ELR (cell line): ENCODE measurements at regions not wholly inside any gene's neighbourhood (a gene's known extent, or its start where the extent isn't known, plus 50 kb on each side); places are given as distances from the start of the nearest gene placed in this dataset.

ENCODE experiments used
- DNase-seq: peaks from one replicate; pipeline ENCODE4 v3.0.0-alpha.2; 2015; ENCODE audit warnings: low read depth

DNA sequence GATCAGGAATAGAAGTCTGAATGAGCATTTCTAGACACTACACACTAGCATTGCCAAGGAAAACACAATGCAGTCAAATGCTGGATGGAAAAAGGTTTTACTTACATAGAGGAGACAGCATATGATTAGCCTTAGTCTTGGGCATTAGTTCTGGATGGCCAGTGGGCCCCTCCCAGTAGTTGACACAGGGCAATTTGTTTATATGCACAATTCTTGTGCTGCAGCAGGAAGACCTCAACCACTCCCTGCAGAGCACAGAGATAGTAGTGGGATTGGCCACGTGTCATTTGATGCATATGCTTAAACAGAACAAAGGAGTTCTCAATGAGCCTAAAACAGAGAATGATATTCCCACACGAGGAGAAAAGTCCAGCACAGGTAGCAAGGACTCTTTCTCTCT, 1496.2 kb upstream of the CDH6 start:
- no peak for DNase-seq

DNA sequence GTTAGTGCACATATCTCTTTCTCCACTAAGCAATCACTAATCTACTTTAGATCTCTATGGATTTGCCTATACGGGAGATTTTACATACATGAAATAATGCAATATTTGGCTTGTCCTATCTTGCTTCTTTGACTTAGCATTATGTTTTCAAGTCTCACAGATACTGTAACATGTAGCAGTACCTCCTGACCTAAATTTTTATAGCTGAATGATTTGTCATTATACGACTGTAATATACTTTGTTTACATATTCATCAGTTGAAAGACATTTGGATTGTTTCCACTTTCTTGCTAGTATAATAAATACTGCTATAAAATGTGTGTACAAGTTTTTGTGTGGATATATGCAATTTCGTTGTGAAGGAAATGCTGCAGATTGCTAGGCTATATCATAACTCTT, 1520.8 kb upstream of the CDH6 start:
- DNase-seq: no peak

DNA sequence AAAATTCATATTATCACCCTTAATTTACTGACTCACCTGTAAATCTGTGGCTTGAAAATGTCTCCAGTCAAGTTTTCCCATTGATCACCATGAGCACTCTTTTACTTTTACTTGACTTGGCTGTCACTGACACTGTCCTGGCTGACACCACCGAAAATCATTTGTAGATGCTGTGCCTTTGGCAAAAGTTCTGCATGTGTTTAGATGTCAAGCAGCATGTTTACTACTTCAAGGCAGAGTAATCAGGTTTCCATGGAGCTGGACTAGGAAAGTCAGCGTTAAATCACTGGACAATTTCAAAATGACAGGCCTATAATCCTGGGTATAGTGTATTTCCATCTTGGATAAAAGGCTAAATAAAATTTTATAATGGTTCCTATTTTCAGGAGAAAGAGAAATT, 1530.6 kb upstream of the CDH6 start:
- no peak for DNase-seq

DNA sequence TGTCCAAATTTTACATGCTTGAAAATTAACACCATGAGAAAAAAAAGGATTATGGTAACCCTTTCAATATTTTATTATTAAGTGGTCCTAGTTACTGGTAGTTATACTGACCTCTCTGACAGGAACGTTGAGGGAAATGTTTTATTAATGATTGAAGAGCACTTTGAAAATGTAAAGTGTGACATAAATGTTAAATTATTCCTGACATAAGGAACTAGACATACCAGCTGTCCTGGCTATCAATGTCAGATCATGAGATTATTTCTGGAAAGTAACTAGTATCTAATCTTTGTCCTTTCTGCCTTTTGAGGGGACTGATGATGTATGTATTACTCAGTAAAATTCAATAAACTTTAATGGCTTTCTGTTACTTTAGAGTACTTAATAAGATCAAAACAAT, 1538.5 kb upstream of the CDH6 start:
- DNase-seq: no peak

DNA sequence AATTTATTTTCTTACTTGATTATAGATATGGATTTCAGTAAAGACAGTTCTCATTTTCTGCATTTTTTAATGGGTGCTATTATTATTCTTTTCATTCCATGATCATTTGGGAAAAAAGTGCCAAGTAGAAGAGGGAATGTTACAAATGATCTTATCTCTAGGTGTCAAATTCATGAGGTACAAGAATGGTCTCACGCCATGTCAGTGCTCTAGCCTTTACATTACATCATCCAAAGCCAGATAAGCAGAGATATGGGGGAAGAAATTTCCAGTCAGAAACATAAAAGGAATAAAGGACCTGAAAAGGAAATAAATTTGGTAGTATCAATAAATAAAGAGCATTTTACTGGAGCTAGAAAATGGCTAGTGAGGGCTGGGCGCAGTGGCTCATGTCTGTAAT, 1544.2 kb upstream of the CDH6 start:
- DNase-seq: no peak

DNA sequence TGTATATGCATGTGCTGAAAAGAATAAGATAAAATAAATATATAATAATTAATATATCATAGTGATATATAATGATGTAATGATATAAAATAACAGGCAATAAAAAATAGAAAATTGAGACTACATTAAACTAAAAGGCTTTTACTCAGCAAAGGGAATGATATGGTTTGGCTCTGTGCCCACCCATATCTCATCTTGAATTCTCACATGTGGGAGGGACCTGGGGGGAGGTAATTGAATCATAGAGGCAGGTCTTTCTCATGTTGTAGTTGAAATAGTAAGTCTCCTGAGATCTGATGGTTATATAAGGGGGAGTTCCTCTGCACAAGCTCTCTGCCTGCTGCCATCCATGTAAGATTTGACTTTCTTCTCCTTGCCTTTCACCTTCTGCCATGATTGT, 1550.9 kb upstream of the CDH6 start:
- DNase-seq: no peak

DNA sequence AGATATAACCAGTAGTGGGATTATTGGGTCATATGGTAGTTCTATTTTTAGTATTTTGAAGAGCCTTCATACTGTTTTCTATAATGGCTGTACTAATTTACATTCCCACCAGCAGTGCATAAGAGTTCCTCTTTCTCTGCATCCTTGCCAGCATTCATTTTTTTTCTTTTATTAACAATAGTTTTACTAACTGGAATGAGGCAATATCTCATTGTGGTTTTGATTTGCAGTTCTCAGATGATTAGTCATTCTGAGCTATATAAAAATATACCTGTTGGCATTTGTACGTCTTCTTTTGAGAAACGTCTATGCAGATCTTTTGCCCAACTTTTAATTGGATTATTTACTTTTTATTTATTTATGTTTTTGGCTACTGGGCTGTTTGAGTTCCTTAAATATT, 1579.3 kb upstream of the CDH6 start:
- DNase-seq: no peak

DNA sequence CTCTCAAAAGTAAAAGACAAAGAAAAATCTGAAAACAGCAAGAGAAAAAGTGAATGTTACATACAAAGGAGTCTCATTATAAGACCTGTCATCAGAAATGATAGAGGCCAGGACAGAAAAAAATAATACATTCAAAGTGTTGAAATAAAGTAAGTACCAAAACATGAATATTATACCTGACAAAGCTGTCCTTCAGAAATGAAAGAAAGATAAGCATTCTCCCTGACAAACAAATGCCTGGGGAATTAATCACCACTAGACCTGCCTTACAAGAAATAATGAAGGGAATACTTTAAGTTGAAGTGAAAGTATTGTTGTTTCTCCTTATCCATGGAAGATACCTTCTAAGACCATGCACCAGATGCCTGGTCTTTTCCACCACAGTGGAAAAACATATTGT, 1605.2 kb upstream of the CDH6 start:
- no peak for DNase-seq

DNA sequence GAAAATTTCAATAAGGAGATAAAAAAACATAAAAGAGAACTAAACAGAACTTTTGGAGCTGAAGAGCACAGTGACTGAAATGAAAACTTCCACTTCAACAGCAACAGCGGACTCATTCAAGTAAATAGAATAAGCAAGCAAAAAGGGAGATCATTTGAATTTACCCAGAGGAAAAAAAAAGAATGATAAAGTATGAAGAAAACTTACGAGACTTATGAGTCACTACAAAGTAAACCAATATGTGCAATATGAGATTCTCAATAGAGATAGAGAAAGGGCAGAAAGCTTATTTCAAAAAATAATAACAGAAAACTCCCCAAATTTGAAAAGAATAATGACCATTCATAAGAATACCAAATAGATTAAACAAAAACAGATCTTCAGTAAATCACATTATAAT, 1605.7 kb upstream of the CDH6 start:
- DNase-seq: no peak

DNA sequence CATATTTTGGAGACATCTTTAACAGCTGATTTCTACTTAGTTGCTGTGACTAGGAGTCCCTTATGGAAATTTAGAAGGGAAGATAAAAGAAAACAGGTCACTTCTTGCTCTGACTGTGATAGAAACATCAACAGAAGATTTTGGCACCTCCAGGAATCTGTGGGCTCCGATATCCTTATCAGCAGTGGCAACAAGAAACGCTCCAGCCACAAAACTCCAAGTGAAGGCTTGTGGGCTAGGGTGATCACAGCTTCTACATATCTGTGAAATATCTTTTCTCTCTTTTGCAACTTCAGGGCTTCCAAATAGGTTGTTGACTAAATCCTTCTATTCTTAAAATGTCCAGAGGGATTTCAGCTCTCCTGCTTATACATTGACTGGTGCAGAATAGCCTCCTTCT, 1625.5 kb upstream of the CDH6 start:
- DNase-seq: no peak

DNA sequence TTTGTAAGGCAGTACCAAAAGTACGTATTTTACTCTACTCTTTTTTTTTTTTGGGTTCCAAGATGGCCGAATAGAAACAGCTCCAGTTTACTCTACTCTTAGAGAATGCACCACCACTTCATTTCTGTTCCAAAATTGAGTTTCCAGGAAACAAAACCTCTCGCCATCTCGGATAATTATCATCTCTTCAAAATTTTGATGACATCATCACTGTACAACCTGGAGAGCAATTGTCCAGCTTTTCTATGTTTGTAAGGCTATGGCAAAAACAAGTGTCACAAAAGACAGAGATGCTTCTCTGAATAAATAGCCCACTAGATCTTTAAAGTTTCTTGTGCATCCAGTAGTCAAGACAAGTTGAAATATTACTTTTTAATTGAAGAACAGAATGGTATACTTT, 1631.9 kb upstream of the CDH6 start:
- no peak for DNase-seq

DNA sequence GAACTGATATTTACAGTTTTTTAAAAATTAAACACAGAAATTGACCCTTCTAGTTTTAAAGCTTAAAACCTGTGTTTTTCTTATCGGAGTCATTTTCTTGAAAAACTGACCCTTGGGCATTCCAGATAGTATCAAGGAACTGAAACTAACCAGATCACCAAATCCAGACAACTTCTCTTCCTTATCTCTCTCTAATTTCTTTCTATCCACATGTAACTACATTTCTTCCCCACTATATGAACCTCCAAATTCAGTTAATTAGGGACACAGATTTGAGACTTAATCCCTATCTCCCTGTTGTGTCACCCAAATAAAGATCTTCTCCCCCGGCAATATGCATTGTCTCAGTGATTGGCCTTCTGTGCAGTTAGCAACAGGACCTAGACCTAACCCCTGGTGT, 1643.0 kb upstream of the CDH6 start:
- no peak for DNase-seq

DNA sequence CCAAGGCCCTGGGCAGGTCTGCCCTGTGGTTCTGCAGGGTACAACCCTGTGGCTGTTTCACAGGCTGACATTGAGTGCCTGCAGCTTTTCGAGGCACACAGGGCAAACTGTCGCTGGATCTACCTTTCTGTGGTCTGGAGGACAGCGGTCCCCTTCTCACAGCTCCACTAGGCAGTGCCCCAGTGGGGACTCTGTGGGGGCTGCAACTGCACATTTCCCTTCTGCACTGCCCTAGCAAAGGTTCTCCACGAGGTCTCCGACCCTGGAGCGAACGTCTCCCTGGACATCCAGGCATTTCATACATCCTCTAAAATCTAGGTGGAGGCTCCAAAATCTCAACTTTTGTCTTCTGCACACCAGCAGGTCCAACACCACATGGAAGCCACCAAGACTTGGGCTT, 1645.2 kb upstream of the CDH6 start:
- no peak for DNase-seq

DNA sequence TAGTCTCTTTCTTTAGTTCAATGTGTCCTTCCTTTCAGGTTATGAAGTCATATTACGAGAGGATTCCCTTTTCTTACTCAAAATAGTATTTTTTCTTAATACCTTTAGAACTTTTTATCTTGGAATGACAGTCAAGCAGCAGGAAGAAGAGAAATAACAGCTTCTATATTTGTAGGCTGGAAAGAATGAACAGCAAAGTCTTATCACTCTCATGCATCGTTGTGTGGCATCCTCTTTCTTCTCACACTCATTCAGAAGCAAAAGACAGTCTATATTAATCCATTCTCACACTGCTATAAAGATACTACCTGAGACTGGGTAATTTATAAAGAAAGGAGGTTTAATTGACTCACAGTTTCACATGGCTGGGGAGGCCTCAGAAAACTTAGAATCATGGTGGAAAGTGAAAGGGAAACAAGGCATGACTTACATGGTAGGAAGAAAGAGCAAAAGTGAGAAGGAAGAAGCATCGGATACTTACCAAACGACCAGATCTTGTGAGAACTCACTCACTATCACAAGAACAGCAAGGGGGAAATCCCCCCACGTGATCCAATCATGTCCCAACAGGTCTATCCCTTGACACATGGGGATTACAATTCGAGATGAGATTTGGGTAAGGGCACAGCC, 1646.1 kb upstream of the CDH6 start:
- DNase-seq: no peak

DNA sequence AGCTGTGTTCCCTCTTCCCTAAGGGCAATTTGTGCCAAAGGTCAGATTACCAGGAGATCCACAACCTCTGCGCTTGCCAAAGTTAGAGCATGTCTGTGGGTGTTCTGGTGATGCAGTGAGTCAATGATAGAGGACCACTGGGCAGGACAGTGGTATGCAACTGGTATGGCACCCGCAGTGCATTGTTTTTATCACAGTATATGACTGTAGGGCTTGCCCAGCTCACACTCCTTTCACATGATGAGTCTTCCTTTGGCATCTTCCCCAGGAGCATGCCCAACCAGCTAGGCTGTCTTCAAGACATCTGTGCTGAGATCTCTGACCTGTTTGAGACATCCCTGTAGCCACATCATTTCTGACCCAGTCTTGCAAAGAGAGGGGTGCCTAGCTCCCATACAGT, 1650.0 kb upstream of the CDH6 start:
- no peak for DNase-seq

DNA sequence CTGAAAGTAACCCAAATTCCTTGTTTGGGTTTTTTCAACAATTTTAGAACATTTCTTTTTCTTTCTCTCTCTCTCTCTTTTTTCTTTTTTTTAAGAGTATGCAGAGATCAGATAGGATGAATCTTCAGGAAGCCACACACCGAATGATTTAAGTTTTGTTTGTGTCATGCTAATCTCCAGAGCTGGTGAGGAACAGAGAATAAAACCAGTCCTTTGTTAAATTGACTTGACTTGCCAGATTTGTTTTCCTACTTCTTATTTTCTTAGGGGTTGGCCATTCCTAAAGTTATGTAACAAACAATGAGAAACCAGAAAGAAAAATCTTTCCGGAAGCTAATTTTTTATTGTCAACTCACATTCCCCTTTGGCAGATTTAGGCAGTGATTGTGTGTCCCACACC, 1669.3 kb upstream of the CDH6 start:
- no peak for DNase-seq

DNA sequence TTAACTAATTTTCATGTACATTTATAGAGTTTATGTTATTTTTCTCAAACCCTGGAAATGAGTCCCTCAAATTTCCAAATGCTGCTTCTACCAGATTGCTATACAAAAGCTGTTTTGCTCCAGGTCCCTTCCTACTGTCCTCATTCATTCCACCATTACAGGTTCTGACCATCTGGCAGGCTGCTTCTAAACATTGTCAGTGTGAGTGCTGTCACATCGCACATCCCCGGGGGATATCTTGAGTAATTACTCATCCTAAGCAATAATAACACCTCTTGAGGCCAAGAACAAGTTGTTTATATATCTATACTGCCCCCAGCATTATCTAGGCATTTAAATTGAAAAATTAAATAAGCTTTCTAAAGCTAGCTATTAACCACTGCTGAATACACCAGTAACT, 1675.3 kb upstream of the CDH6 start:
- no peak for DNase-seq

DNA sequence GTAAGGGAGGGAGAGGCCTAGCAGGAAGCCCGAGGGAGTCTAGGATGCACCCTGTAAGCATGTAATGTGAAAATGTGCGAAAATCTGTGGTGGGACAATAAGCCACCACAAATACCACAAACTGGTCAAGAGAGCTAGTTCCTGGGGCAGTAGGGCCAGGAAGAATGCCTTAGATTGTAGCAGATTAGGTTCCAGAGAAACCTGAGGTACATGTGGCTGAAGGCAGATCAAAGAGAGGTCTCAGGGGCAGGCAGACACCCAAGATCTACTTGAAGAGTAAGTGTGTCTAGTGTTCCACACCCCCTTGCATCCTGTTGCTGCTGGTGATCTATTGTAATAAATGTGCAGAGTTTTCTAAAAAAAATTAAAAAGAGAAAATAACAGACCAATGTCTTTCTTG, 1677.3 kb upstream of the CDH6 start:
- DNase-seq: no peak

DNA sequence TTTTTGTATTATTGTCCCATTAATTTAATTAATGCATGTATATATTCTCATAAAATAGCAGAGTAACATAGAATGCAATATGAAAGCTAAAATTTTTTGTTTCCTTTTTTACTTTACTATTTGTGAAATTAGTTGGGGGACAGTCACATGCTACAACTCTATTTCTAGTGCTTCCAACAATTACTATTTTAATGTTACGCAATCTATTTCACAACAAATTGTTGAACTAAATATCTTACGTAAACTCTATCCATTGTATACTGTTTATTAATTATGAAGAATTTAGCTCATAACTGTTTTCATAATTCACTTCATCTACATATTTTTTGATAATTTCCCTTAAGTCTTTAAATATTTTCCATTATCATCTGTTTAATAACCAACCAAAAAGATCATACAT, 1685.4 kb upstream of the CDH6 start:
- no peak for DNase-seq

DNA sequence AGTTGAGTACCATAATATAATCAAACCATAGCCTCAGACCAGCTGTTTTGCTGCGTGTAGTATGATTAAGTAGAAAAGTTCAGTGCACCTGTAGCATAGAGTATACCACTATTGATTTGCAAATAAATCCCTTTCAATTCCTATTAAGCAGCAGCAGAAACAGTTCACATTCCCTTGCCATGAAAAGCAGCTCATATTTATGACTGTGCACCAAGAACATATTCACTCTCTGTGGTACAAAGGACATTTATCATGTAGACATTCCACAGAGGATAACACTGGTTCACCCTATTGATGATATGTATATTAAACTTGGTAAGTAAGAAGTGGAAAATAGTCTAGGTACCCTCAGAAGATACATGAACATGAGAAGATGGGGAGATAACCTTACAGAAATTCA, 1689.1 kb upstream of the CDH6 start:
- DNase-seq: no peak

DNA sequence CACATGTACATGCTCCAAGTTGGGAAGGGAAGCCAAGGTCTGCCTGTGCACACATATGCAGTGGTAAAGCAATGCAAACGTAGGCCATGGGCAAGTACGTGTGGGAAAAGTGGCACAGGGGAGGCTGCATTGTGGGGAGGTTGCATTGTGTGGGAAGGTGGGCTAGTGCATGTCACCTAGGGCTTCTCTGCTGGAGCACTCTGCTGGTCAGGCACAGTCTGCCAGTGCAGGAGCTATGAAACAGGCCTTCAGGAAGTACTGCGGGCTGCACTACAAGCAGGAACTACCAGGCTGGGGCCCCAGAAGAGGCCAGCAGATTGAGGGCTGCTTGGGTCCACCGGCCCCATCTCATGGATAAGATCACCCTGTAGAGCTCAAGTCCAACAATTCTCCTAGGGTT, 1694.6 kb upstream of the CDH6 start:
- no peak for DNase-seq

DNA sequence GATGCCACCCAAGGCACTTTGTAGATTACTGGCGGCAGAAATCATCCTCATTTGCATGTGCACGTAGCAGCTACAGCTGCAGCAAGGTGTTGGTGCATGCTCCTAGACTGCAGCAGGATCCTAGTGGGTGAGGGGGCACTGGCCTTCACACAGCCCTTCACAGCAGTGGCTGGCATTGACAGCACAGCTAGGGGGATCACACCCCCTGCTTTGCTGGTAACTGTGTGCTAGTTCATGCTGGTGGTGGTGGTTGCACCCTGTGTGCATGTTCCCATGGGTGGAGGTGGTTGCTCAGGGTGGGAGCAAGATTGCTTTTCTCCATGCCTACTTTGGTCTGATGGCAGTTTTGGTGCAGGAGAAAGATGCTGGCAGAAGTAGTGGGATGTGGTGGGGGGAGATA, 1695.1 kb upstream of the CDH6 start:
- no peak for DNase-seq

DNA sequence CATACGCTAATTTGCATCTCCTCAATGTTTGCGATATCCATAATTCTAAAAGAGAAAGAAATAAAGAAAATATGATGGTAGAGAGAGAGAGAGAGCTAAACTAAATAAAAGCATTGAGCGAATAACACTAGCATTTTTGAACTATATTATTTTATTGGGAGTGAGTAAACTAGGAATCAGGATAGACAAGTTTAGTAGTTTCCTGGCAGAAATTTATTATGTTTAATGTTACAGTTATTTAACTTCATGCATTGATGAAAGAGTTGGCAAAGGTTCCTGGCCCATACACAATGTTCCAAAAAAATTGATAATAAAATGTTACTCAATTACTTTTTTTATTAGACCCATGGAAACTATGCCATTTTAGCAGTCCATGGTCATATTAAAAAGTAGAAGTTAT, 1708.2 kb upstream of the CDH6 start:
- DNase-seq: no peak

DNA sequence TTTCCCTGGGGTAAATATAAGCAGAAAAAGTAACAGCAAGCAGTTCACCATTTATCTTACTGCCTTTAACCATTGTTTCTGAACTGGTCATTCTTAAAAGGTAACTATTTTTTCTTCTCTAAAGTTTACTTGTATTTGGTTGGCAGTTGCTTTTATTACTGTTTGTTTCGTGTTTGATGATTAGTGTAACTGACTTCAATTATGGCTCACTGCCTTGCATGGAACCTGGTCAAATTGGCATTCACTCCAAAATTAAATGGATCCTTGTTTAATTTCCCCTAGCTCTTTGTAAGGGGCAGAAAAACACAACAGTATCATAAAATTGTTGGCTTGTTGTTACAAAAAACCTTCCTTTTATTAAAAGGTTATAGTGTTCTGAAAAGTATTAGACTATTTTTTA, 1723.9 kb upstream of the CDH6 start:
- no peak for DNase-seq

DNA sequence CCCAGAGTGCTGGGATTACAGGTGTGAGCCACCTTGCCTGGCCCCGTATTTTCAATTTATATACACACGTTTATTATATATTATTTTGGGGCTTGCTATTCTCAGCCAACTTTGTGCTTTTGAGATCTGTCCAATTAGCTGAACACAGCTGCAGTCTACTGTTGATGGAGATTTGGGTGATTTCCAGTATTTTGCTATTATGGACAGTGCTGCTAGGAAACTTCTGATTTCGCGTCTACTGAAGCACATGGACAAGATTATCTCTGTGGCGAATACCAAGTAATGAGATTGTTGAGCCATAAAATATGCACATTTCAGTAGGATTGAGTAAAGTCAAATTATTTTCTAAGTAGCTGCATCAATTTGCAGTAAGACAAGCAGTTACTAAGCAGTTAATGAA, 1731.2 kb upstream of the CDH6 start:
- DNase-seq: no peak
